GM21447 (cell line): ENCODE measurements at regions not wholly inside any gene's neighbourhood (a gene's known extent, or its start where the extent isn't known, plus 50 kb on each side); places are given as distances from the start of the nearest gene placed in this dataset.

Experiments
- ATAC-seq: cut with Tn5 transposase; IDR thresholded peaks from one replicate; pipeline ENCODE4 v1.9.1; 2021; ENCODE audit not compliant: unreplicated experiment

GRCh38 chr5:67353500-67354450 lies 157.2 kb upstream of the CD180 start:
- no peak for ATAC-seq

- no peak for ATAC-seq
These were observed 154.1 kb upstream of the CD180 start for GRCh38 chr5:67350618-67351201.

DNA sequence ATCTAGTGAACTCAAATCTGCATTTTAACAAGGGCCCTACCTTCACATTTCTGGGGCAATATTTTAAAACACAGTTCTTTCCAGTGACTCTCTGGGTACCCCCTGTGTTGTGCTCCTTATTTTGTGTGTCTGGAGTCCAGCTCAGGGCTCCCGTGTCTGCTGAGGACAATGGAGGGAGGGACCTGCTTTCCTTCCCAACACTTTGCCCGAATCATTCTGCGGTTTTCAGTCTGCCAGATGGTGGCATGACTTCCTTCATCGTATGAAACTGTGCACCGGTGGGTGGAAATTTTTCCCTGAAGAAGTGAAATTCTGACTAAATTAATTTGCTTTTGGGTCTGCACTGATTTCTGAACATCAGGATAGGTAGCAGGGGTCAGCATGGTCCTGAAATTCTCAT lies 153.6 kb upstream of the CD180 start:
- ATAC-seq = no peak

- ATAC-seq = no peak
These were observed 151.2 kb upstream of the CD180 start for GRCh38 chr5:67347821-67348220.

DNA sequence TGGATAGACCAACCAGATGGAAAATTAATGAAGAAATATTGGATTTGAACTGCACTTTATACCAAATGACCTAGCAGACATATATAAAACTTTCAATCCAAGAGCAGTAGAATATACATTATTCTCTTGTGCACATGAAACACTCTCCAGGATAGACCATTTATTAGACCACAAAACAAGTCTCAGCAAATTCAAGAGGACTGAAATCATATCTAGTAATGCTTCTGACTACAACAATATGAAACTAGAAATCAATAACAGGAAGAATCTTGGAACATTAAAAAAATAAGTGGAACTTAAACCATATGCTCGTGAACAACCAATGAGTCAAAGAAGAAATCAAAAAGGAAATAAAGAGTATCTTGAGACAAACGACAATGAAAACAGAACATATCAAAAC lies 150.0 kb upstream of the CD180 start:
- no peak for ATAC-seq

- no peak for ATAC-seq
These were observed 148.3 kb upstream of the CD180 start for GRCh38 chr5:67344870-67345269.

GRCh38 chr5:67343835-67344234 lies 147.2 kb upstream of the CD180 start:
- ATAC-seq = no peak

GRCh38 chr5:67341478-67341877 lies 144.9 kb upstream of the CD180 start:
- ATAC-seq = no peak

GRCh38 chr5:67339219-67339767 lies 142.7 kb upstream of the CD180 start:
- ATAC-seq = no peak

GRCh38 chr5:67338421-67338820 lies 141.8 kb upstream of the CD180 start:
- no peak for ATAC-seq

DNA sequence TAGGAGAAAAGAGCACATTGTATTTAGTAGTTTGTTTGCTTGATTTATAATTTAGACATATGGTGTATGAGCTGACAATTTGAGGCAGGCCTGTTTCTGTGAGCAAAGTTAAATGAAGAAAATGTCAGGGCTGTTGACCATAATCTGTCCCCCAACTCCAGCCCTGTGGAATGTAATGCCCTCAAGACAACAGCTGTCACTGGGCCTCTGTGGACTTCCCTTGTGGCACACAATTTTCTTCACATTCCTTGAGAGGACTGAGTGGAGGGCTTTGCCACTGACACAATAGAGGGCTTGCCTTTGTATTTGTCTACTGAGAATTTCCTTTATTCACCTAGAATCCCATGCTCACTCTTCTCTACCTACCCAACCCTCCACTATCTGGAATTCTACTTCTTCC lies 141.2 kb upstream of the CD180 start:
- ATAC-seq = no peak

DNA sequence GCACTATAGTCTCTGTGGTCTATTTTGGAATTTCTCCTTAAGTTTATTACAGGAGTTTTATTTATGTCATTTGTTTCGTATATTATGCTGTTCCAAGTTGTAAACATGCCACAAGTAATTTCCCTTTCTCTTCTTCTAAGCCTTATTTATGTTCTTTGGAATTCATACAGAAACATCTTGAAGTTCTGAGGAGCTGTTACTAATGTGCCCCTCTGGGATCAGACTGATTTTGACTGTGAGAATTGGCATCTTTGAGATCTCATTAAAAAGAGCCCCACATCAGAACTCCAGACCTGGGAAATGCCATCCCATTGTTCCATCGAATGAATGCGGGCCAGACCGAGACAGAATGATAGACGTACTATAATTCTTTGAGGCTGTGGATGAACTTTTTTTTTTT lies 138.8 kb upstream of the CD180 start:
- ATAC-seq = no peak

DNA sequence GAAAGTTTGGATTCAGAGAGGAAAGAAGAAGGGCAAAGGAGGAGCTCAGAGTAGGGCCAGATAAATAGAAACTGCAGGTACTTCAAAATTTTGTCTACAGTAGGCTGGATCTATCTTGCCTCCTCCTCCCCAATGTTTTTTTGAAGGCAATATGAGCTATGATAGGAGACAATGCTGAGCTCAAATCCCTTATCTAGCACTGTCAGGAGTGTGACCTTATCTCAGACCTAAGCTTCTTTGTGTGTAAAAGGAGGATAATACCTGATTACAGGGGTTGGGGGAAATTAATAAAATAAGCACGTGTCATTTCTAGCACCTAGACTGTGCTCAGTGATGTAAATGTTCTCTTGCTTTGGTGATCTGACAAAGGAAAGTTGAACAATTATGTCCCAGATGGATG lies 137.8 kb upstream of the CD180 start:
- no peak for ATAC-seq

DNA sequence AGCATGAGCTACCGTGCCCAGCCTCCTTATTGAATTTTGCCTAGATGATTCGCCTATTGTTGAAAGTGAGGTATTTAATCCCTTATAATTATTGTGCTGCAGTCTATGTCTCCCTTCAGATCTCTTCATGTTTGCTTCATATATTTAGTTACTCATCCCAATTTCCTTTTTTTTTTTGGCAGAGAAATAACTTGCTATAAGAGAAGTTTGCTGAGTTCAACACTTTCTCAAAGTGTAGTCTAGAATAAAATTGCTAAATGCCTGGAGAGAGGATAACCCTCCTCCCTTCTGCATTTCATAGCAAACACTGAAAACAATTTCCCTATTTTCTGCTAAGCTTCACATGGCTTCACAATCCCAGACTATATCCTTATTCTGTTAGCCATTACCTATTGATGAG lies 136.6 kb upstream of the CD180 start:
- ATAC-seq = no peak

- ATAC-seq = no peak
These were observed 134.8 kb upstream of the CD180 start for GRCh38 chr5:67331296-67331925.

DNA sequence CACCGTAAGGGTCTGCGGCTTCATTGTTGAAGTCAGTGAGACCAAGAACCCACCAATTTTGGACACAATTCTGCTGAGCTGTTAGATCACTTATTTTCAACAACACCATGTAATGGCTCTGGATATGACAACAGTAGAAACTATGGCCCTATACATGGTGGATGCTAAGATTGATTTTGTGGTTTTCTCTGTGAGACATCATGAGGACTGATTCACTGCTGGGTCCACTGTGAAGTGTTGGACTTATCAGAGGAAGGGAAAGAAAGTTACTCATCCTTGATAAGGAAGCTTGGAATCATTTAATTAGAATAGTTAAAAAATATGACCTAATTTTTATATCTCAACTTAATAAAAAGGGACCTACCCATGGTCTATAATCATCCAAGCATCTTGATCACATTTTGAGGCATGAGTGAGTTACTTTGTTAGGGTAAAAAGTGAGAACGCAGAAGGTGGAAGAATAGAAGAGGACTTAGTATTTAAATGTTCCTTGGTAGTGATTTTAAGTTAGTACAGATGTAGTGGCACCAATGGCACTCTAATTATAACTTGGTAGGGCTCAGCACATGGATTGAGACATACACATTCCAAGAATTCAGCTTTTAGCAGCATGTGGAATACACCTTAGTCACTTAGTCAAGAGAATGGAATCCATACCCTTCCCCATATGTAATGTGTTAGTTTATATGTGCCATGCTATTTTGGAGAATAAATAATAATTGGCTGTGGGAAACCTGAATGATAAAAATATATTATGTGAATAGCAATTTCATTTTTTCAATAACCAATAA lies 123.5 kb upstream of the CD180 start:
- no peak for ATAC-seq

- no peak for ATAC-seq
These were observed 122.1 kb upstream of the CD180 start for GRCh38 chr5:67318746-67319145.

- ATAC-seq = no peak
These were observed 121.0 kb upstream of the CD180 start for GRCh38 chr5:67317603-67318002.

GRCh38 chr5:67316695-67317094 lies 120.1 kb upstream of the CD180 start:
- no peak for ATAC-seq

GRCh38 chr5:67315082-67315989 lies 118.7 kb upstream of the CD180 start:
- ATAC-seq = no peak
